ENCODE measurements at regions not wholly inside any gene's neighbourhood (a gene's known extent, or its start where the extent isn't known, plus 50 kb on each side); places are given as distances from the start of the nearest gene placed in this dataset.

GRCh38 chr6:149149653-149150052 is 167.9 kb upstream of the TAB2 start:
- Histone ChIP-seq H3K27me3 (no peaks in the 10 kb centered on the region), H3K4me3 (no peak overlapping the region), H3K4me1 (replicated peaks in 1 of 2) (no peaks in the 10 kb centered on the region), H3K27ac (no peak overlapping the region), H3K9me3 (replicated peaks in 1 of 3) (no peaks in the 10 kb centered on the region), H3K36me3 (replicated peaks in 1 of 2) (no peaks in the 10 kb centered on the region)
- intact Hi-C loops (cut with DNase I): no loop called here
- 88 to 95% (median 89%) methylated on average over 2 of the region's 2 CpGs for WGBS, 4 donors
- TF ChIP-seq POLR2A (IDR thresholded peaks at IDR 0.05): no peak
- TF ChIP-seq CTCF (IDR thresholded peaks at IDR 0.05): no peak
- DNase-seq: no peak

GRCh38 chr6:149150301-149150700 is 167.2 kb upstream of the TAB2 start:
- Histone ChIP-seq H3K27me3 (no peaks in the 10 kb centered on the region), H3K4me1 (replicated peaks in 1 of 2) (no peaks in the 10 kb centered on the region), H3K27ac (no peak overlapping the region), H3K4me3 (no peak overlapping the region), H3K36me3 (replicated peaks in 1 of 2) (no peaks in the 10 kb centered on the region), H3K9me3 (replicated peaks in 1 of 3) (no peaks in the 10 kb centered on the region)
- 76 to 89% (median 84%) methylated on average over 4 of the region's 4 CpGs for WGBS, 4 donors
- no peak for DNase-seq
- no peak for TF ChIP-seq CTCF (IDR thresholded peaks at IDR 0.05)
- TF ChIP-seq POLR2A (IDR thresholded peaks at IDR 0.05): no peak
- intact Hi-C loops (cut with DNase I): no loop called here

GRCh38 chr6:149150801-149151398 is 166.6 kb upstream of the TAB2 start:
- TF ChIP-seq POLR2A (IDR thresholded peaks at IDR 0.05) (no peak), CTCF (IDR thresholded peaks at IDR 0.05) (no peak)
- 88 to 93% (median 91%) methylated on average over 3 of the region's 3 CpGs for WGBS, 4 donors
- DNase-seq: no peak
- no peaks in the 10 kb centered on the region for H3K27me3 ChIP-seq
- no peak overlapping the region for H3K4me3 ChIP-seq
- no peaks in the 10 kb centered on the region for H3K4me1 ChIP-seq (replicated peaks in 1 of 2)
- H3K36me3 ChIP-seq (replicated peaks in 1 of 2): no peaks in the 10 kb centered on the region
- H3K27ac ChIP-seq: no peak overlapping the region
- no peaks in the 10 kb centered on the region for H3K9me3 ChIP-seq (replicated peaks in 1 of 3)
- intact Hi-C loops (cut with DNase I): no loop called here

GRCh38 chr6:149152521-149152920 is 165.0 kb upstream of the TAB2 start:
- Histone ChIP-seq H3K4me1 (replicated peaks in 1 of 2) (no peaks in the 10 kb centered on the region), H3K36me3 (replicated peaks in 1 of 2) (no peaks in the 10 kb centered on the region), H3K27me3 (no peaks in the 10 kb centered on the region), H3K9me3 (replicated peaks in 1 of 3) (no peaks in the 10 kb centered on the region), H3K27ac (no peak overlapping the region), H3K4me3 (no peak overlapping the region)
- intact Hi-C loops (cut with DNase I): no loop called here
- no peak for DNase-seq
- 63 to 84% (median 73%) methylated on average over 1 of the region's 1 CpG for WGBS, 4 donors
- TF ChIP-seq POLR2A (IDR thresholded peaks at IDR 0.05): no peak
- TF ChIP-seq CTCF (IDR thresholded peaks at IDR 0.05): no peak

Data from adrenal gland (tissue), 9 donors.